OCI-LY3 (cell line): ENCODE measurements at regions not wholly inside any gene's neighbourhood (a gene's known extent, or its start where the extent isn't known, plus 50 kb on each side); places are given as distances from the start of the nearest gene placed in this dataset.

Experiments used
- H2AFZ ChIP-seq: fragments of 200-600, 300-600 bp; shearing (Covaris generic); 2 replicates; pipeline ENCODE4 v1.6.0; 2014; ENCODE audit warnings: antibody characterized with exemption, low read depth, low read length
- H3K27ac ChIP-seq: fragments of 200-600, 300-600 bp; sonication (generic); 2 replicates; pipeline ENCODE4 v1.5.1; 2014; ENCODE audit warnings: mild to moderate bottlenecking, low read length, moderate library complexity, mixed read lengths
- H3K27me3 ChIP-seq: fragments of 200-600, 300-600 bp; sonication (generic); 2 replicates; pipeline ENCODE4 v1.6.1; 2014; ENCODE audit warnings: low read depth, low read length, mixed read lengths
- H3K36me3 ChIP-seq: fragments of 200-600, 300-600 bp; sonication (generic); replicated peaks from 2 replicates; pipeline ENCODE3; 2014; ENCODE audit warnings: low read depth, low read length, mixed read lengths
- H3K4me1 ChIP-seq: fragments of 300-600, 200-600 bp; sonication (generic); 2 replicates; pipeline ENCODE4 v1.6.1; 2014; ENCODE audit warnings: low read length, mixed read lengths
- H3K4me2 ChIP-seq: fragments of 200-600, 300-600 bp; sonication (generic); 2 replicates; pipeline ENCODE4 v1.6.1; 2014; ENCODE audit warnings: low read length, mixed read lengths
- H3K4me3 ChIP-seq: fragments of 300-600, 200-600 bp; sonication (generic); 2 replicates; pipeline ENCODE4 v1.5.1; 2014; ENCODE audit warnings: antibody characterized with exemption, mild to moderate bottlenecking, low read length, moderate library complexity
- H3K79me2 ChIP-seq: fragments of 300-600, 200-600 bp; shearing (Covaris generic); 2 replicates; pipeline ENCODE4 v1.6.1; 2014; ENCODE audit warnings: mild to moderate bottlenecking, low read length, mixed read lengths
- H3K9ac ChIP-seq: fragments of 300-600, 200-600 bp; shearing (Covaris generic); 2 replicates; pipeline ENCODE4 v1.6.0; 2014; ENCODE audit warnings: mild to moderate bottlenecking, low read length, moderate library complexity
- H3K9me3 ChIP-seq: fragments of 200-600, 300-600 bp; shearing (Covaris generic); 2 replicates; pipeline ENCODE4 v1.6.1; 2014; ENCODE audit warnings: low read length, mixed read lengths; ENCODE audit not compliant: insufficient read depth
- H4K20me1 ChIP-seq: fragments of 200-600, 300-600 bp; sonication (generic); 2 replicates; pipeline ENCODE4 v1.6.1; 2016; ENCODE audit warnings: low read length, mixed read lengths; ENCODE audit not compliant: insufficient read depth
- EZH2phosphoT487 ChIP-seq: fragments of 200-600 bp; shearing (Covaris generic); IDR thresholded peaks from 2 replicates; pipeline ENCODE4 v1.6.1; 2018; ENCODE audit warnings: antibody characterized with exemption, mixed run types, low read depth
- TF ChIP-seq, protein P1 (sequence below): fragments of 200-600, 300-600 bp; sonication (generic); IDR thresholded peaks from 2 replicates; pipeline ENCODE4 v1.5.1; 2014; ENCODE audit warnings: antibody characterized with exemption, low read length, low read depth

DNA sequence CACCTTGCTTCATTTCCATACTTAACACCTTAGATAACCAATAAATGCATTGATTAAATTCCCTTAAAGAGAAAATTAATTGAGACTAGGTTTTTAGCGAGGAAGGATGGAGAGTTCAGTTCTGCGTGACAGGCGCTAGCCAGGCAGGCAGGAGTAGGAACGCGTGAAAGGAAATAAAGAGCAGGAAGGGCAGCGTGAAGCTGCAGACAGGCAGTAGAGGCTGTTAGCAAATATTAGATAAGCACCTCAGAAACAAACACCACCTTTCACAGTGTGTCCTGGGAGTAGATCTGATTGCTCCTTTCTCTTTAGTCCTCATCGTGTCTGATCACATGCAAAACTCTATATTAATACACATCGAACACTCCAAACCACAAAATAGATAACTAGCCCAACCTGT is 282.7 kb upstream of the ADGRL2 start:
- H3K27me3 ChIP-seq, result no peaks in the 10 kb centered on the region
- H2AFZ ChIP-seq, result no peak overlapping the region
- H3K79me2 ChIP-seq, result no peaks in the 10 kb centered on the region

DNA sequence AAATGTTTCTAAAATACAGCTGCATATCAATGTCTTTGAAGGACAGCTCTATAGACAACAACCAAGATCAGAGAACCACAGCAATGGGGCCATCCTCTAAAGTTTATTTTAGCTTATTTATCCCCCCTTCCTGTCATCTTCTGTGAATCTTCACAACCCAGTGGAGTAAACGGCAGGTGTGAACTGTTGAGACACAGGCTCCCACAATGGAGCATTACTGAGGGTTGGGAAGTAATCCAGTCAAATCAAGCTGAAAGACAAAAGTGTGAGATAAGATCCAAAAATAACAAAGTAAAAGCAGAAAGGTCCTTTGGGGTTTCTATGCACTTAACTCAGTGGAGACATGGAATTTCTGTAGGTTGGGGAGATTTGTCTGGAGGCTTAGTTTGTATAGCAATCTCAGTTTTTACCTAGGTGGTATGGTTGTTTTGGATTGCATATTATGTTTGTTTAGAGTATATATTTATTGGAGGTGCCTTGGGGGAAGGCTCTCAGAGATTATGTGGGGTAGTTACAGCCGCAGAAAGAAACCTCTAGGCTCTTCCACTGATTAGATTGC is 286.9 kb upstream of the ADGRL2 start:
- Histone ChIP-seq H3K4me1 (no peaks in the 10 kb centered on the region), H3K9me3 (no peaks in the 10 kb centered on the region), H4K20me1 (no peaks in the 10 kb centered on the region), H2AFZ (no peak overlapping the region), H3K27ac (no peak overlapping the region), H3K27me3 (no peaks in the 10 kb centered on the region), H3K36me3 (no peaks in the 10 kb centered on the region), H3K4me2 (no peak overlapping the region), H3K4me3 (no peak overlapping the region), H3K9ac (no peak overlapping the region), H3K79me2 (no peaks in the 10 kb centered on the region)
- TF ChIP-seq, protein P1, sequence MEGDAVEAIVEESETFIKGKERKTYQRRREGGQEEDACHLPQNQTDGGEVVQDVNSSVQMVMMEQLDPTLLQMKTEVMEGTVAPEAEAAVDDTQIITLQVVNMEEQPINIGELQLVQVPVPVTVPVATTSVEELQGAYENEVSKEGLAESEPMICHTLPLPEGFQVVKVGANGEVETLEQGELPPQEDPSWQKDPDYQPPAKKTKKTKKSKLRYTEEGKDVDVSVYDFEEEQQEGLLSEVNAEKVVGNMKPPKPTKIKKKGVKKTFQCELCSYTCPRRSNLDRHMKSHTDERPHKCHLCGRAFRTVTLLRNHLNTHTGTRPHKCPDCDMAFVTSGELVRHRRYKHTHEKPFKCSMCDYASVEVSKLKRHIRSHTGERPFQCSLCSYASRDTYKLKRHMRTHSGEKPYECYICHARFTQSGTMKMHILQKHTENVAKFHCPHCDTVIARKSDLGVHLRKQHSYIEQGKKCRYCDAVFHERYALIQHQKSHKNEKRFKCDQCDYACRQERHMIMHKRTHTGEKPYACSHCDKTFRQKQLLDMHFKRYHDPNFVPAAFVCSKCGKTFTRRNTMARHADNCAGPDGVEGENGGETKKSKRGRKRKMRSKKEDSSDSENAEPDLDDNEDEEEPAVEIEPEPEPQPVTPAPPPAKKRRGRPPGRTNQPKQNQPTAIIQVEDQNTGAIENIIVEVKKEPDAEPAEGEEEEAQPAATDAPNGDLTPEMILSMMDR, result no peak
- TF ChIP-seq EZH2phosphoT487, result no peak

More for the DNA sequence above, 282.7 kb upstream of the ADGRL2 start:
- Histone ChIP-seq H3K9ac (no peak overlapping the region), H3K27ac (no peak overlapping the region), H3K4me3 (no peak overlapping the region), H3K4me2 (no peak overlapping the region), H3K4me1 (no peaks in the 10 kb centered on the region), H3K9me3 (no peaks in the 10 kb centered on the region), H3K36me3 (no peaks in the 10 kb centered on the region), H4K20me1 (no peaks in the 10 kb centered on the region)
- no peak for TF ChIP-seq EZH2phosphoT487
- TF ChIP-seq, protein P1, result no peak

DNA sequence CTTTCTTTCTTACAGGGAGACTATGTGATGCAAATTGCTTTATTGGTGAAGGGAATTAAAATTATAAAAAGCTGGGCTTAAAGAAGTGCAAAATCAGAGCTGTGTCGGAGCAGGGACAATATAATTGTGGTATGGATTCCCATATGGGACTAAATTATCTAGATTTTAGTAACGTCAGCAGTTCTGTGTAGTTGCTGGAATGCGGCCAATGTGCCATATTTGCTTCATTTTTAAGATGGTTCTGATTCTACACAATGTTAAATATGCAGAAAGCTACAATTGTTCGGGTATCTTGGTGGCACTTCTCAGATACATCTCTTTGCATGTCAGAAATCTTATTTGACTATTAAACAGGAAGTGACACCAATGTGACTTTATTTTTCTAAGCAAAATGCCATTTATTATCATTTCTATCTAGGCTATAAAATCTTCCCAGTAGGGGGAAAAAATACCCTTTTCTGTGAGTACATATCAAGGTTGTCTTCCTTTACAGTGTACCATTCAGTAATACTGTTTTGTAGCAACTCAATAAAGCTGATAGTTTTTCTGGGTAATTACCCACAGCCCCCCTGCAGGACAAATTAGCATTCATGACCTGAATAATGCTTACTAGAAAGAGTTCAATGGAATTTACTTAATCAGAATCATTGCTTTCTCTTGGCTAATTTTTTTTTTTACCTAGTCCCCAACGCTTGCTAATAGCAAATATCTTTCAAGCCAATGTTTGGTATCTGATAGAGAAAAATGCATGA is 288.3 kb upstream of the ADGRL2 start:
- no peaks in the 10 kb centered on the region for H3K36me3 ChIP-seq
- H3K4me1 ChIP-seq, result no peaks in the 10 kb centered on the region
- H3K9ac ChIP-seq, result no peak overlapping the region
- no peaks in the 10 kb centered on the region for H3K9me3 ChIP-seq
- no peak overlapping the region for H3K4me2 ChIP-seq
- no peak overlapping the region for H3K4me3 ChIP-seq
- no peak overlapping the region for H2AFZ ChIP-seq
- H3K27me3 ChIP-seq, result no peaks in the 10 kb centered on the region
- H4K20me1 ChIP-seq, result no peaks in the 10 kb centered on the region
- no peak overlapping the region for H3K27ac ChIP-seq
- no peak for TF ChIP-seq EZH2phosphoT487
- TF ChIP-seq, protein P1, result no peak
- H3K79me2 ChIP-seq, result no peaks in the 10 kb centered on the region

DNA sequence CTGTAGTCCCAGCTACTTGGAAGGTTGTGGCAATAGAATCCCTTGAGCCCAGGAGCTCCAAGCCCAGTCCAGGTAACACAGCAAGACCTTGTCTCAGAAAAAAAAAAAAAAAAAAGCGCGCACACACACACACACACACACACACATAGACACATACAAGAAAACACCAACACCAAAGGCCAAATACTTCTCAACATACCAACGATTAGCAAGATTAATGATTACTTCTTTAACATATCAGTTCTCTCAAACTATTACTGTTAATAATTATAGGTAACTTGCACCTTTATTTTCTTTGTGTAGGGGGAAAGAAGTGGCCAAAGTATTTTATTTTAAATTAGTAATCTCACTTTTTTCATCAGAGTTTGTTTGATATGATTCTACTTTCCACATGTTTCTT is 289.5 kb upstream of the ADGRL2 start:
- no peaks in the 10 kb centered on the region for H3K36me3 ChIP-seq
- H3K4me2 ChIP-seq, result no peak overlapping the region
- H3K27ac ChIP-seq, result no peak overlapping the region
- no peaks in the 10 kb centered on the region for H3K9me3 ChIP-seq
- no peaks in the 10 kb centered on the region for H3K79me2 ChIP-seq
- no peaks in the 10 kb centered on the region for H3K4me1 ChIP-seq
- H3K9ac ChIP-seq, result no peak overlapping the region
- TF ChIP-seq EZH2phosphoT487, result no peak
- TF ChIP-seq, protein P1, result no peak
- H3K4me3 ChIP-seq, result no peak overlapping the region
- H4K20me1 ChIP-seq, result no peaks in the 10 kb centered on the region
- H3K27me3 ChIP-seq, result no peaks in the 10 kb centered on the region
- no peak overlapping the region for H2AFZ ChIP-seq
